ENCODE measurements at regions not wholly inside any gene's neighbourhood (a gene's known extent, or its start where the extent isn't known, plus 50 kb on each side); places are given as distances from the start of the nearest gene placed in this dataset.

GRCh38 chr7:130814778-130815335 lies 80.8 kb upstream of the KLF14 start:
- no peak for DNase-seq (ENCODE audit: low spot score)
- no peak for TF ChIP-seq CTCF (IDR thresholded peaks at IDR 0.05; ENCODE audit: extremely low read depth, missing control alignments)

DNA sequence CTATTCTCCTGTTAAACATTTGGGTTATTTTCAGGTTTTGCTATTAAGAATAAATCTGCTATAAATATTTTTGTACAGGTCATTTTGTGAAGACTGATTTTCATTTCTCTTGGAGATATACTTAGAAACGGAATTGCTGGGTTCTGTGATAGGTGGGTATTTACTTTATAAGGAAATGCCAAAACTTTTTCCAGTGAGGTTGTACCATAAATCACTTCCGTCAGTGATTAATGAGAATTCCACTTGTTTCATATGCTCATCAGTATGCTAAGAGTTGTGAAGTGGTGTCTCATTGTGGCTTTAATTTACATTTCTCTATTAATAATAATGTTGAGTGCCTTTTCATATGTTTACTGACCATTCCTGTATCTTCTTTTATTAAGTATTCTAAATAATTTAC lies 84.0 kb upstream of the KLF14 start:
- no peak for TF ChIP-seq CTCF (IDR thresholded peaks at IDR 0.05; ENCODE audit: extremely low read depth, missing control alignments)
- no peak for DNase-seq (ENCODE audit: low spot score)

DNA sequence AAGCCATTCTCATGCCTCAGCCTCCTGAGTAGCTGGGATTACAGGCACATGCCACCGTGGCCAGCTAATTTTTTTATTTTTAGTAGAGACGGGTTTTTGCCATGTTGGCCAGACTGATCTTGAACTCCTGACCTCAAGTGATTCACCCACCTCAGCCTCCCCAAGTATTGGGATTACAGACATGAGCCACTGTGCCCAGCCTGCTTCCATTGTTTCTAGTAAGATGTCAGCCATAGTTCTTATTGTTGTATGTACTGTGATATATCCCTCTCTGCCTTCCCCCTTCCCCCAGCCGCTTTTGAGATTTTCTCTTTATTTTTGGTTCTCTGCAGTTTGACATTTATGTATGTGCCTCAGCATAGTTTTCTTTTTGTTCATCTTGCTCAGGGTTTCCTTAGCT lies 87.9 kb upstream of the KLF14 start:
- no peak for DNase-seq (ENCODE audit: low spot score)
- no peak for TF ChIP-seq CTCF (IDR thresholded peaks at IDR 0.05; ENCODE audit: extremely low read depth, missing control alignments)

GRCh38 chr7:130822642-130823041 lies 88.6 kb upstream of the KLF14 start:
- no peak for DNase-seq (ENCODE audit: low spot score)
- no peak for TF ChIP-seq CTCF (IDR thresholded peaks at IDR 0.05; ENCODE audit: extremely low read depth, missing control alignments)

- no peak for DNase-seq (ENCODE audit: low spot score)
- no peak for TF ChIP-seq CTCF (IDR thresholded peaks at IDR 0.05; ENCODE audit: extremely low read depth, missing control alignments)
These were observed 89.1 kb upstream of the KLF14 start for GRCh38 chr7:130823060-130823459.

- DNase-seq (ENCODE audit: low spot score), result no peak
- no peak for TF ChIP-seq CTCF (IDR thresholded peaks at IDR 0.05; ENCODE audit: extremely low read depth, missing control alignments)
These were observed 91.8 kb upstream of the KLF14 start for GRCh38 chr7:130825819-130826218.

- TF ChIP-seq CTCF (IDR thresholded peaks at IDR 0.05; ENCODE audit: extremely low read depth, missing control alignments), result no peak
- no peak for DNase-seq (ENCODE audit: low spot score)
These were observed 95.4 kb upstream of the KLF14 start for GRCh38 chr7:130829415-130829814.

Measured in GM20000 (cell line).